Psoas muscle (tissue), 7 donors: ENCODE measurements at regions not wholly inside any gene's neighbourhood (a gene's known extent, or its start where the extent isn't known, plus 50 kb on each side); places are given as distances from the start of the nearest gene placed in this dataset.

Experiments used
- ATAC-seq, 4 donors: fragments of 200-7000 bp; cut with Tn5 transposase; one replicate each; pipeline ENCODE4 v1.9.1; 2020; ENCODE audit warnings: moderate library complexity in 3 of 4, mild to moderate bottlenecking in 2 of 4
- DNase-seq, 2 donors: peaks; one replicate each; pipeline ENCODE4 v3.0.0-alpha.2; 2020
- H3K27ac ChIP-seq: fragments of 200-600 bp; one replicate; pipeline ENCODE4 v1.8.0; 2022
- H3K27me3 ChIP-seq, 3 donors: fragments of 200-600 bp in 1 of 3; one replicate each; pipeline versions ENCODE4 v1.6.1 to v1.8.0; 2013 to 2022; ENCODE audit warnings: low read length in 2 of 3, mild to moderate bottlenecking in 2 of 3, moderate library complexity in 1 of 3; ENCODE audit not compliant: insufficient read depth in 3 of 3
- H3K36me3 ChIP-seq, 2 donors: fragments of 200-600 bp in 1 of 2; one replicate each; pipeline versions ENCODE4 v1.6.1 to v1.8.0; 2013 to 2022; ENCODE audit warnings: low read depth in 1 of 2, mild to moderate bottlenecking in 1 of 2, moderate library complexity in 1 of 2; ENCODE audit not compliant: insufficient read depth in 1 of 2
- H3K4me1 ChIP-seq: fragments of 200-600 bp; one replicate; pipeline ENCODE4 v1.8.0; 2022
- H3K4me3 ChIP-seq: fragments of 200-600 bp; one replicate; pipeline ENCODE4 v1.8.0; 2022; ENCODE audit warnings: mild to moderate bottlenecking
- H3K9me3 ChIP-seq: fragments of 200-600 bp; one replicate; pipeline ENCODE4 v1.8.0; 2022
- WGBS, 3 donors: extraction: QIAGEN DNeasy Blood & Tissue Kit; methylation state at CpG; one replicate each; pipeline versions ENCODE4 v1.1.6 to v1.1.7; 2013; 5-methylcytosine and 5-hydroxymethylcytosine counted together
- intact Hi-C, 2 donors: fragments of 100-400 bp; cut with DNase I; formaldehyde crosslinking; loops; one replicate each; pipeline versions ENCODE4 v1.11.0 to v1.14.2; 2022
- TF ChIP-seq, protein P1 (sequence below): fragments of 200-600 bp; IDR thresholded peaks from one replicate; pipeline ENCODE4 v1.8.0; 2022; ENCODE audit warnings: antibody characterized with exemption
- donor health status: healthy with polysubstance abuse.
- donor health status: DM: no; HTN: no; CAD: no; lungs with moderate emphysema.
- donor health status: Bipolar disorder and iron deficiency.
- donor health status: healthy.
- donor health status: DM: yes; HTN: yes; CAD: no.
- donor health status: DM: no; HTN: no; CAD: no.
- donor health status: DM: yes; HTN: yes; CAD: no.

DNA sequence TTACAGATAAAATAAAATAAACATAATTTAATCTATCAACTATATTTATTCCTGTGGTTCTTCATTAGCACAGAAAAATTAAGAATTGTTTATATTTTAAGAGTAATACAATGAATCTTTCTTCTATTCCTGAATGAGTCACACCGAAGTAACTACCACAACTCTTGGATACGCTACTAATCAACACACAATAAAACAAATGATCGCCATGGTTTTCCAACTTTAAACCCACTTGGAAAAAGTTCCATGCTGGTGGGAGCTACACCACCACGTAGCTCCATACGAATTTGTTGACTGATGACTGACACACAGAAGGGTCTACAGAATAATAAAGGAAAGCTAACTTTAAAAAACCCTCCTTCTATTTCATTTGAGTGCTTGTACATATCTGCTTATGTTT, 135.8 kb upstream of the NEDD9 start:
- peak overlapping the region; percentile 59 for H3K27ac ChIP-seq
- intact Hi-C loops, result loop anchor here in 1 of 2 donors (5.0 kb wide), 1 partner anchor 136 kb away; the partner anchor contains the start of gene NEDD9
- no peaks in the 10 kb centered on the region for H3K9me3 ChIP-seq
- H3K36me3 ChIP-seq, result no peaks in the 10 kb centered on the region
- TF ChIP-seq, protein P1, sequence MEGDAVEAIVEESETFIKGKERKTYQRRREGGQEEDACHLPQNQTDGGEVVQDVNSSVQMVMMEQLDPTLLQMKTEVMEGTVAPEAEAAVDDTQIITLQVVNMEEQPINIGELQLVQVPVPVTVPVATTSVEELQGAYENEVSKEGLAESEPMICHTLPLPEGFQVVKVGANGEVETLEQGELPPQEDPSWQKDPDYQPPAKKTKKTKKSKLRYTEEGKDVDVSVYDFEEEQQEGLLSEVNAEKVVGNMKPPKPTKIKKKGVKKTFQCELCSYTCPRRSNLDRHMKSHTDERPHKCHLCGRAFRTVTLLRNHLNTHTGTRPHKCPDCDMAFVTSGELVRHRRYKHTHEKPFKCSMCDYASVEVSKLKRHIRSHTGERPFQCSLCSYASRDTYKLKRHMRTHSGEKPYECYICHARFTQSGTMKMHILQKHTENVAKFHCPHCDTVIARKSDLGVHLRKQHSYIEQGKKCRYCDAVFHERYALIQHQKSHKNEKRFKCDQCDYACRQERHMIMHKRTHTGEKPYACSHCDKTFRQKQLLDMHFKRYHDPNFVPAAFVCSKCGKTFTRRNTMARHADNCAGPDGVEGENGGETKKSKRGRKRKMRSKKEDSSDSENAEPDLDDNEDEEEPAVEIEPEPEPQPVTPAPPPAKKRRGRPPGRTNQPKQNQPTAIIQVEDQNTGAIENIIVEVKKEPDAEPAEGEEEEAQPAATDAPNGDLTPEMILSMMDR, result no peak
- H3K27me3 ChIP-seq, result no peaks in the 10 kb centered on the region
- no peak for ATAC-seq
- no peak overlapping the region for H3K4me3 ChIP-seq
- WGBS, 3 donors, result 74 to 80% (median 76%) methylated on average over 5 of the region's 5 CpGs
- no peak for DNase-seq
- H3K4me1 ChIP-seq, result no peaks in the 10 kb centered on the region

DNA sequence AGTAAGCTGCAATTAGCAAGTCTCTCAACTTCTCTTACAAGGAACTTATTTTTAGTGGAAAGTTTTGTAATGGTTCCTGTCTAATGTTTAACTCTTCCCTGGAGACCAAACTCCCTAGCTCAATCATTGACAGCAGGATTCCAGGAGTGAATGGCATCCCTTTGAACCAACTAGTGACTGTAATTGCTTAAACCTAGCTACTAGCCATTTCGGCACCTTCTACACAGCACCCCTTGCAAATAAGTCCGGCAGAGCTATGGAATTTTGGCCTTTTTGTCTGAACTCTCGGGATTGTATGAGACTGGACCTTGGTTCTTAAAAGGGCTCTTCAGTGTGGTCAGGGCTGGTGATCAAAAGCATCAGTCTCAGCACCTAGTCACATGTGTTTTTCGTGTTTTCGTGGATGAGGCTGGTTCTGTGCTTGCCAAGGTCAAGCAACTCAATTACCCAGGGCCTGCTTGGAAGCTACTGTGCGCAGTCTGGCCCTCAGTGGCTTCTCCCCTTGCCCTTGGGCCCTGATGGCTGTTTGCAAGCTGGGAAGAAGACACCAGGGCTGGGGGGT, 135.3 kb upstream of the NEDD9 start:
- H3K4me3 ChIP-seq, result no peak overlapping the region
- H3K27me3 ChIP-seq, result no peaks in the 10 kb centered on the region
- TF ChIP-seq, protein P1, result no peak
- ATAC-seq (no peak), DNase-seq (no peak)
- intact Hi-C loops, result loop anchor here in 1 of 2 donors (5.0 kb wide), 1 partner anchor 135 kb away; the partner anchor contains the start of gene NEDD9
- 57 to 67% (median 61%) methylated on average over 6 of the region's 6 CpGs for WGBS, 3 donors
- no peaks in the 10 kb centered on the region for H3K4me1 ChIP-seq
- H3K27ac ChIP-seq, result peak overlapping the region; percentile 59
- no peaks in the 10 kb centered on the region for H3K36me3 ChIP-seq
- no peaks in the 10 kb centered on the region for H3K9me3 ChIP-seq

- intact Hi-C loops, result loop anchor here in 1 of 2 donors (5.0 kb wide), 1 partner anchor 135 kb away; the partner anchor contains the start of gene NEDD9
- 30 to 38% (median 32%) methylated on average over 4 of the region's 4 CpGs for WGBS, 3 donors
- TF ChIP-seq, protein P1, result no peak
- H3K4me1 ChIP-seq, result no peaks in the 10 kb centered on the region
- H3K27ac ChIP-seq, result peak overlapping the region; percentile 59
- no peak for DNase-seq
- ATAC-seq, result no peak
- H3K9me3 ChIP-seq, result no peaks in the 10 kb centered on the region
- no peaks in the 10 kb centered on the region for H3K27me3 ChIP-seq
- H3K36me3 ChIP-seq, result no peaks in the 10 kb centered on the region
- H3K4me3 ChIP-seq, result no peak overlapping the region
Measured at GRCh38 chr6:11366934-11367637, 134.6 kb upstream of the NEDD9 start.

DNA sequence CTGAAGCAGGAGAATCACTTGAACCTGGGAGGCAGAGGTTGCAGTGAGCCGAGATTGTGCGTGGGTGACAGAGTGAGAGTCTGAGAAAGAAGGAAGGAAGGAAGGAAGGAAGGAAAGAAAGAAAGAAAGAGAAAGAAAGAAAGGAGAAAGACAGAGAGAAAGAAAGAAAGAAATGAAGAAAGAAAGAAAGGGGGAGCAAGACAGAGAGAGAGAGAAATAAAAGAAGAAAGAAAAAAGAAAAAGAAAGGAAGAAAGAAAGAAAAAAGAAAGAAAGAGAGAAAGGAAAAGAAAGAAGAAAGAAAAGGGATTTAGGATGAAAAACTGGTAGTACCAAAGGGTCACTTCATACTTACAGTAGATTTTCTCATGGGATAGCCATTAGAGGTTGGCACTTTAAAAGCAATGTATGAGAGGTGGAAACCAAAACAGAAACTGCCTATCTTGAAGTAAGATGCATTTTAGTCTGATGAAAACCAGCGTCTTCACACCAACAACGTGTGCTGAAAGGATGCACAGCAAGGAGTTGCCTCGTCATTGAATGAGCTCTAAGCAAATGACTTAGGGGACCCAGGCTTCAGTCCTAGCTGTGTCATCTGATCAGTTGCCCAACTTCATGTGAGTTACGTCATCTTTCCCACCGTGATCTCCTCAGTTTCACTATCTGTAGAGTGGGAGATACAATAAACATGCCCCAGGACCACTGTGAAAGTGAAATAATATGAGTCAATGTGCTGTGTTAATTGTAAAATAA, 133.9 kb upstream of the NEDD9 start:
- no peak for ATAC-seq
- Histone ChIP-seq H3K9me3 (no peaks in the 10 kb centered on the region), H3K4me3 (no peak overlapping the region), H3K36me3 (no peaks in the 10 kb centered on the region), H3K27me3 (no peaks in the 10 kb centered on the region), H3K4me1 (no peaks in the 10 kb centered on the region), H3K27ac (peak overlapping the region; percentile 59)
- no peak for DNase-seq
- WGBS, 3 donors, result 72 to 84% (median 75%) methylated on average over 7 of the region's 7 CpGs
- TF ChIP-seq, protein P1, result no peak
- intact Hi-C loops, result loop anchor here in 1 of 2 donors (5.0 kb wide), 1 partner anchor 134 kb away; the partner anchor contains the start of gene NEDD9
